Ishikawa (cell line): ENCODE measurements at regions not wholly inside any gene's neighbourhood (a gene's known extent, or its start where the extent isn't known, plus 50 kb on each side); places are given as distances from the start of the nearest gene placed in this dataset.

Experiments
- CEBPB ChIP-seq: IDR thresholded peaks from 2 replicates; pipeline ENCODE4 v1.6.1; 2012
- CREB1 ChIP-seq: IDR thresholded peaks from 2 replicates; pipeline ENCODE4 v1.6.1; 2012; ENCODE audit warnings: low read depth
- EGR1 ChIP-seq: IDR thresholded peaks from 2 replicates; pipeline ENCODE4 v1.6.1; 2012
- EP300 ChIP-seq: IDR thresholded peaks from 2 replicates; pipeline ENCODE4 v1.6.1; 2012; ENCODE audit warnings: borderline replicate concordance
- FOXM1 ChIP-seq: IDR thresholded peaks from 2 replicates; pipeline ENCODE4 v1.6.1; 2012; ENCODE audit warnings: low read depth, borderline replicate concordance
- MAX ChIP-seq: IDR thresholded peaks from 2 replicates; pipeline ENCODE4 v1.6.1; 2012
- NFIC ChIP-seq: IDR thresholded peaks from 2 replicates; pipeline ENCODE4 v1.6.1; 2012
- RAD21 ChIP-seq: IDR thresholded peaks from 2 replicates; pipeline ENCODE4 v1.6.1; 2012; ENCODE audit warnings: low read depth
- REST ChIP-seq: IDR thresholded peaks from 2 replicates; pipeline ENCODE4 v1.6.1; 2012; ENCODE audit warnings: low read depth, mild to moderate bottlenecking
- TAF1 ChIP-seq: IDR thresholded peaks from 2 replicates; pipeline ENCODE4 v1.6.1; 2012; ENCODE audit warnings: low read depth, mild to moderate bottlenecking
- TCF12 ChIP-seq: IDR thresholded peaks from 2 replicates; pipeline ENCODE4 v1.6.1; 2012; ENCODE audit warnings: low read depth
- TEAD4 ChIP-seq: IDR thresholded peaks from 2 replicates; pipeline ENCODE4 v1.6.1; 2012
- USF1 ChIP-seq: IDR thresholded peaks from 2 replicates; pipeline ENCODE4 v1.6.1; 2012
- YY1 ChIP-seq: IDR thresholded peaks from 2 replicates; pipeline ENCODE4 v1.6.1; 2012; ENCODE audit warnings: low read depth
- ZBTB7A ChIP-seq: IDR thresholded peaks from 2 replicates; pipeline ENCODE4 v1.6.1; 2012; ENCODE audit warnings: low read depth

- TF ChIP-seq REST (no peak), MAX (no peak), EGR1 (no peak), USF1 (no peak), TCF12 (no peak), NFIC (no peak), TAF1 (no peak), CREB1 (no peak), TEAD4 (no peak), RAD21 (no peak), ZBTB7A (no peak), FOXM1 (no peak), CEBPB (no peak), YY1 (no peak), EP300 (no peak)
Measured at GRCh38 chr16:48025359-48025758, 130.4 kb downstream of the ABCC12 start.

GRCh38 chr16:48024042-48024441 is 131.8 kb downstream of the ABCC12 start:
- no peak for TF ChIP-seq EP300
- TF ChIP-seq FOXM1 = no peak
- no peak for TF ChIP-seq YY1
- no peak for TF ChIP-seq MAX
- TF ChIP-seq ZBTB7A = no peak
- no peak for TF ChIP-seq EGR1
- no peak for TF ChIP-seq NFIC
- no peak for TF ChIP-seq RAD21
- no peak for TF ChIP-seq CREB1
- TF ChIP-seq TCF12 = no peak
- TF ChIP-seq REST = no peak
- no peak for TF ChIP-seq TAF1
- no peak for TF ChIP-seq TEAD4
- TF ChIP-seq CEBPB = no peak
- TF ChIP-seq USF1 = no peak

- TF ChIP-seq YY1 (no peak), EP300 (no peak), TEAD4 (no peak), MAX (no peak), TCF12 (no peak), FOXM1 (no peak), EGR1 (no peak), CREB1 (no peak), NFIC (no peak), REST (no peak), ZBTB7A (no peak), TAF1 (no peak), CEBPB (no peak), USF1 (no peak)
Measured at GRCh38 chr16:48022496-48022895, 133.3 kb downstream of the ABCC12 start.

- TF ChIP-seq RAD21 = no peak
- TF ChIP-seq CEBPB = no peak
- peak; percentile 82 for TF ChIP-seq TEAD4
- TF ChIP-seq NFIC = peak; percentile 69
- no peak for TF ChIP-seq ZBTB7A
- no peak for TF ChIP-seq TAF1
- TF ChIP-seq EP300 = peak; percentile 82; the same call in 1 of the 2 replicates
- peak; percentile 89 for TF ChIP-seq TCF12
- TF ChIP-seq EGR1 = no peak
- no peak for TF ChIP-seq YY1
- TF ChIP-seq CREB1 = no peak
- peak; percentile 69 for TF ChIP-seq REST
- no peak for TF ChIP-seq USF1
- no peak for TF ChIP-seq FOXM1
- no peak for TF ChIP-seq MAX
Measured at GRCh38 chr16:48014349-48015135, 141.3 kb downstream of the ABCC12 start.
